Fibroblast of skin of left quadriceps (primary cell): ENCODE measurements at regions not wholly inside any gene's neighbourhood (a gene's known extent, or its start where the extent isn't known, plus 50 kb on each side); places are given as distances from the start of the nearest gene placed in this dataset.

ENCODE experiments used
- DNase-seq, 2 experiments: peaks; one replicate each; pipeline ENCODE4 v3.0.0-alpha.2; 2013; ENCODE audit warnings: low read depth in 2 of 2

GRCh38 chr4:180790471-180790870 lies 1452.7 kb upstream of the TENM3 start:
- DNase-seq = no peak

GRCh38 chr4:180792541-180792940 lies 1450.7 kb upstream of the TENM3 start:
- DNase-seq = no peak

DNA sequence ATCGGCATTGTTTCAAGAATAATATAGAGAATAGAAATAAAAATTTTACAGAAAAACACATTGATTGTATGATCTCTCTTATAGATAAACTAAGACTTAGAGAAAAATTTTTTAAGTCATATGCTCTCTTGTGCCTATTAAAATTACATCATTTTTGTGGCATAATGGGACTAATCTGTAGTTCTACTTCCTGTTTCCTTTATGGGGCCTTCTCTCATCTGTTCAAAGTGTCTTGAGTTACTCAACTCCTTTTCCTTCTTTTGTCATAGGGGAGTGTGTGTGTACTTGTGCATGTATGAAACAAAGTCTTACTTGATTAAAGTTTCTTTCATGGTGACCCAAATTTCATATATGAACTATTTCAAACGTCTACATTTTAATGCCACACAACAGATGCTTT lies 1448.9 kb upstream of the TENM3 start:
- DNase-seq = no peak

- no peak for DNase-seq
Observed at GRCh38 chr4:180798036-180798577, 1445.1 kb upstream of the TENM3 start.

DNA sequence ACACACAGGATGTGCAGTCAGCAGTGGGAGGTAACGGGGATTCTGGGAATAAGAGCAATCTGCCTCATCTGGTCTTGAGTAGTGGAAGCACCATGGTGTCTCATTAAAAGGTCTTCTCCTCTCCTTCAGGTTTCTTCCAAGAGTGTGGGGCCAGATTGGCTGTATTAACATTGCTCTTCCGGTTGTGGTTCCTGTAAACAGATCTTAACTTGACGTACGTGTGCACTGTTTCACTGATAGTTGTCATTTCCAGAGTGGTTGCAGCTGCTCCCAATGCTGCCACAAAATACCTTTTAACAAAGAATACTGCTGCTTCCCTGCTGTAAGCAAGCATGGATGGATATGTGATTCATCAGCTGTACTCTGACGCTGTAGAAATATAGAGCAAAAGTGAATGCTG lies 1443.4 kb upstream of the TENM3 start:
- DNase-seq = no peak

GRCh38 chr4:180805101-180805500 lies 1438.1 kb upstream of the TENM3 start:
- DNase-seq = no peak

GRCh38 chr4:180808862-180809261 lies 1434.3 kb upstream of the TENM3 start:
- DNase-seq = no peak

- DNase-seq = no peak
Observed at GRCh38 chr4:180809439-180809838, 1433.8 kb upstream of the TENM3 start.

- no peak for DNase-seq
Observed at GRCh38 chr4:180810581-180810980, 1432.6 kb upstream of the TENM3 start.

DNA sequence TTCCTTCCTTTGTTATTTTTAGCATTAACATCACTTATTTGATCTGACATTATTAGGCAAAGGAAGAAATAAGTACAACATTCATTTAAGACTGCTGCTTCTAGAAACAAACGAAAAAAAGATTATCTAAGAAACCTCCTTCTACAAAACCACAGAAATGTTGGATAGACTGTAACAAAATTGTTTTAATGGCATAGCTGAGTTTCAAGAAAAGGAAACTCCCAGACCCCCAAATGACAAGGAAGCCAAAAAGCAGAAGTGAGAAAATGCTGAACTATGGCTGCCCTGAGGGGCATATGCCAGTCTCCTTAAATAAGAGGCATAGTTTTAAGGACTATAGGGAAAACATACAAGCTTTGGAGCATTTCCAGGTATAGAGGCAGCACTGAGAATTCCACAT lies 1431.6 kb upstream of the TENM3 start:
- no peak for DNase-seq

DNA sequence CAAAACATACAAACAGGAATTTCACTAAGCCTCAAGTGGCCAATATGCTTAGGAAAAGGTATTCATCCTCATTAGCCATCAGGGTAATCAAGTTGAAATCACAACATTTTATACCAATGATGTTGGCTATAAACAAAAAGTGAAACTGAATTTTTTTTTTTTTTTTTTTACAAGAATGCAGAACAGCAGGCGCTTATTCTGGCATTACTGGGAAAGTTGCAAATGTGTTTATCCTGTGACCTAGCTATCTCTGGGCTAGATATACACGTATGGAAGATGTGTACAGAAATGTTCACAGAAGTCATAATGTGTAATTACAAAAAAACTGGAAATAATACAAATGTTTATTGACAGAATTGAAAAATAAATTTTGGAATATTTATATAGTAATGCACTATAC lies 1430.4 kb upstream of the TENM3 start:
- no peak for DNase-seq

DNA sequence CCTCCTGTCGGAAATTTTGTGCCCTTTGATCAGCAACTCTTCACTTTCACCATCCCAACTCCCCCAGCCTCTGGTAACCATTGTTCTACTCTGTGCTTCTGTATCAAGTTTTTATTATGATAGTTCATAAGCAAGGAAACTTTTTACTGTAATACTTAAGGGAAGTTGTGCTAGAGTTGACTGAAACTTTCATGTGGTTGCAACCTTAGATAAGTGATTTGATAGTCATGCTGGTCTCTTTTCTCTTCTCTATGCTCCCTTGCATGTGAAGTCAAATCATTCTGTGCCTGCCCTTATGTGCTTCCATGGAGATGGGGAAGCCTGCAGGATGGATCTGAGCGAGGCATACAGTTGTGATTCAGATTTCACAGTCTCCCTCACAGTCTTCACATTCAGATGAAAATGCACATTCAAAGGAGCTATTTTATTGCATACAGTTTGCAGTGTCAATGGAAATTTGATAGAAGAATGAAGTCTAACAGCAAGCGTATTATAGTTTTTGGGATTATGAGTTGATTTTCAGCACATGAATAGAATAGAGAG lies 1428.3 kb upstream of the TENM3 start:
- no peak for DNase-seq

DNA sequence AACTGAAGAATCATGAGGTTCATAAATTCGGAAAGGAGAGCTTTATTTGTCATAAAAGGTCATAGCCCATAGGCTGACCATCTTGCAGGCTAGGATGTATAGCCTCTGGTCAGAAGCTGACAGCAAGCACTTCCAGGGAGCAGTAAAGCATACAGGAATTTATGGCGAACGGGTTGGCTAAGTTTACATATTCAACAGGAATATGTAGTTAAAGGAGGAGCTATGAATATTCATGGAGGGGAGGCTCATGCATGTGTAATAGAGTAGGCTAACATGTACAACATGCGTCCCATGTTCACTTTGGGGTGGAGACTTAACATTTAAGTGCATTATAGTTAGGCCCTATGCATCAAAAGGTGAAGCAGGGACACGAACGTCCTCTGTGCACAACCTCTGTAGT lies 1425.7 kb upstream of the TENM3 start:
- no peak for DNase-seq

DNA sequence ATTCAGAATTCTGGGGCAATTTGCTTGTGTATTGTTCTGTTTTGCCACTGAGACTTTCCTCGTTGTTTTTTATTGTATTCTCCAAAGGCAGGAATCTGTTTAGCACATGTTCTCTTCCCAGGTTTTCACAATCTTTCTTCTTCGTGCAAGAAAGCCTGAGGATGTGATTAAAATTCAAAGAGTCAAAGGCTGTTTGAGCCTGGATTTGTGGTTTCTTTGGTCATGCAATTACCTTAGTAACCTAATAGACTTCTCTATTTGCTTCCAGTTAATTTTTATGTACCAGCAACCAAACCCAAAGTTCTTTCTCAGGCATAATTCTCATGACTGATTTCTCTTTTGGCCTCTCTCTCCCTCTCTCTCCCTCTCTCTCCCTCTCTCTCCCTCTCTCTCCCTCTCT lies 1420.1 kb upstream of the TENM3 start:
- DNase-seq = peak; percentile 4 to 7

GRCh38 chr4:180827232-180828009 lies 1415.8 kb upstream of the TENM3 start:
- DNase-seq = peak in 1 of 2 experiments; percentile 4

DNA sequence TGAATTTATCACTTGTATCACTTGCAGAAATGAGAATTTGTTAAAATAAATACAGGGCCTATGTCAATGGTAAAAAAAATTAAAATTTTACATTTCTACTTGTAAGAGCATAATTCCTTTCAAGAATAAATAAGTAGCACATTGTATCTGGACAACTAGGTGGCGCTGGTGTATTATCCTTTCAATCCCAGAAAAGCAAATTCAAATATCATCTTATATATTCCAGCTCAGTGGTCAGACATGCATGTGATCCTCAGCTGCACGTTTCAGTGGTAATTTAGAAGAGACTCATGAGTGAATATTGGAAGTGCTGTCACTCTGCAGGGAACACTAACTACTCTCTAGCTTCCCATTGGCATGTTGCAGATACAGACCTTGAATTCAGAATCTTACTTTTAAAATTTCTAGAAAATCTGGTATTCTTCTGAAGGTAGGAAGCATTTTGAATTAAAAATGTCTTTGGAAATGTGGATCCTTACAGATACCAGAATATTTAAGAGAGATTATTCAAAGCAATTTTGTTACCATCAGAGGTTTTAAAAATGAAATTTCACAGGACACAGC lies 1414.7 kb upstream of the TENM3 start:
- peak; percentile 54 to 58 for DNase-seq

- no peak for DNase-seq
Observed at GRCh38 chr4:180832073-180832472, 1411.1 kb upstream of the TENM3 start.

DNA sequence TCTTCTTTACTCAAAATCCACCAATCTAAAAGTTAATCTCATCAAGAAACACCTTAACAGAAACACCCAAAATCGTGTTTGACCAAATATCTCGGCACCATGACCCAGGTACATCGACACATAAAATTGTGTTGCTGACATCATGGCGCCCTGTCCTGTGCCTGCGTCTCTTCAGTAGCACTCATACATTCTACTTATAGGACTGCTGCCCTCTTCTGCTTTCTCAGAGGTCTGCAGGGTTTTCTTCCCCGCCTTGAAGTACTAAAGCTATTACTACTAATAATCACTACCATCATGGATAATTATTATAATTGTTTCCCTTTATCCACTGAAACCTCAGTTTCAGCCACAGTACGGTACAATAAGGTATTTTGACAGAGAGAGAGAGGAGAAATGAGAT lies 1403.1 kb upstream of the TENM3 start:
- DNase-seq = no peak

- no peak for DNase-seq
Observed at GRCh38 chr4:180850318-180850940, 1392.8 kb upstream of the TENM3 start.

DNA sequence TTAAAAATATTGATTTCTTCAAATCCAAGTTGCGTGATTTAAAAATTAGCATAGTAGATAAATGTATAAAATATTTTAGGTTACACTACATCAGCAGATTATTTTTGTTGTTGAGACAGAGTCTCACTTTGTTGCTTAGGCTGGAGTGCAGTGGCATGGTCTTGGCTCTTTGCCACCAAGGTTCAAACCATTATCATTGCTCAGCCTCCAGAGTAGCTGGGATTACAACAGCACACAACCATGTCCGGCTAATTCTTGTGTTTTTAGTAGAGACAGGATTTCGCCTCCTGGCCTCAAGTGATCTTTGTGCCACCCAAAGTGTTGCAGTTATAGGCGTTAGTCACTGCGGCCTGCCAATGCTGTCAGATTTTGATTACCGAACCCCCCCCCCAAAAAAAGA lies 1390.5 kb upstream of the TENM3 start:
- DNase-seq = no peak

- no peak for DNase-seq
Observed at GRCh38 chr4:180855184-180855583, 1388.0 kb upstream of the TENM3 start.

GRCh38 chr4:180860089-180860720 lies 1383.0 kb upstream of the TENM3 start:
- no peak for DNase-seq
